Right lobe of liver (tissue), 4 donors: ENCODE measurements at regions not wholly inside any gene's neighbourhood (a gene's known extent, or its start where the extent isn't known, plus 50 kb on each side); places are given as distances from the start of the nearest gene placed in this dataset.
"Not testable (repeated sequence)": the region's sequence is repeated elsewhere in the genome, so short reads cannot be mapped to it uniquely, and the experiment has no call there.

ENCODE experiments used
- CTCF ChIP-seq, 4 donors: fragments of 200-600 bp in 3 of 4; fragments of 450-650 bp in 1 of 4; IDR thresholded peaks; one replicate each; pipeline versions ENCODE4 v1.5.1 to v1.8.0; 2016 to 2022; ENCODE audit warnings: antibody characterized with exemption in 4 of 4, mild to moderate bottlenecking in 2 of 4
- POLR2A ChIP-seq: fragments of 450-650 bp; IDR thresholded peaks from one replicate; pipeline ENCODE4 v1.6.1; 2017; ENCODE audit warnings: antibody characterized with exemption, mild to moderate bottlenecking
- donor health status: DM: no; HTN: no; CAD: no.
- donor health status: DM: no; HTN: no; CAD: no.
- donor health status: DM: no; HTN: yes; CAD: no.

GRCh38 chr1:37214305-37214704 lies 180.0 kb upstream of the GRIK3 start:
- TF ChIP-seq CTCF (IDR thresholded peaks at IDR 0.05); POLR2A: not testable (repeated sequence)
